Fibroblast of the conjunctiva (primary cell): ENCODE measurements at regions not wholly inside any gene's neighbourhood (a gene's known extent, or its start where the extent isn't known, plus 50 kb on each side); places are given as distances from the start of the nearest gene placed in this dataset.

Experiments used
- DNase-seq: peaks from one replicate; pipeline ENCODE4 v3.0.0-alpha.2; 2010; ENCODE audit warnings: low read depth

GRCh38 chr5:6194261-6194875 is 184.0 kb downstream of the MED10 start:
- no peak for DNase-seq

DNA sequence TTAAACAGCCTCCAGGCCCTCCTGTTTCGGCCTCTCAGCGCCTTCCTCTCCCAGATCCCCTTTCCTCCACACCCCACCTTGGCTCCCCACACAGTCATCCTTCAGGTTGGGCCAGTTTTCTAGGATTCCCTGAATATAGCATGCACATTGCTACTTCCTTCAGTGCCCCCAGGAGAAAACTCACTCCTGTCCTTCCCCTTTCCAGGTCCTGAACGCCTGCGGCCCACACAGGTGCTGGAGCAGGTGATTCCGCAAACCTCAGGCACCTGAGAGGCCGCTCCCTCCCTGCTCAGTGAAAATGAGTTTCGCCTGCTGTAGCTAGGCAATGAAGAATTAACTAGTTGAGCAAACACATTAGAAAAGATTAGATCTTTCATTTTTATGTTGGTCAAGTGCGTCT is 185.0 kb downstream of the MED10 start:
- no peak for DNase-seq

DNA sequence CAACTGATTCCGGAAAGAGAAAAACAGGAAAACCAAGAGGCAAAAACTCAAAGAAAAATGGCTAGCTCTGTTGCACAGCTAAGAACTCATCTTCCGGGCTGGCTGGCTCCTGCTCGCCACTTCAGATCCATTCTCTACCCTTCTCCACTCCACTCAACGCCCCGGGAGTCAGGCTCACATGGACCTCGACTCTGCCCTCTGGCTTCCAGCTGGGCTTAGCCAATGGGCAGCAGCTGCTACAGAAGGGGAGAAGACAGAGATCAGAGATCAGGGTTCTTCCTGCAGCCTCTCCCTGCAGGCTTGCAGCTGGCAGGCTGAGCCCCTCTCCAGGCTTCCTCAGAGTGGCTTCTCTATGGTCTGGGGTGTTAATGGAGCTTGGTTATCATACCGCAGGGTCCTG is 187.5 kb downstream of the MED10 start:
- DNase-seq: no peak

DNA sequence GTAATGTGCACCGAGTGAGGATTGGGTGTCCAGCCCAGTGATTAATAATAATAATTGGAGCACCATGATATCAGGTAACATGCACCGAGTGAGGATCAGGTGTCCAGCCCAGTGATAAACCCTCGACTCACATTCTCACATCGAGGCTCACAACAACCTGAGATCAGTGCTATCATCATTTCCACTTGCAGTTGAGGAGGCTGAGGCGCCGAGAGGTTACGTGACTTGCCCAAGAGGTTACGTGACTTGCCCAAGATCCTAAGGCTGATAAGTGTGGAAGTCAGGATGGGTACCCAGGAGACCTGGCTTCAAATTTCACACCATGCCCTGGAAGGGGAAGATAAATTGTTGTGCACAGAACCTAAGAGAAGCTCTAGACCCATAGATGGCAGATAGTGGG is 189.4 kb downstream of the MED10 start:
- DNase-seq: no peak

DNA sequence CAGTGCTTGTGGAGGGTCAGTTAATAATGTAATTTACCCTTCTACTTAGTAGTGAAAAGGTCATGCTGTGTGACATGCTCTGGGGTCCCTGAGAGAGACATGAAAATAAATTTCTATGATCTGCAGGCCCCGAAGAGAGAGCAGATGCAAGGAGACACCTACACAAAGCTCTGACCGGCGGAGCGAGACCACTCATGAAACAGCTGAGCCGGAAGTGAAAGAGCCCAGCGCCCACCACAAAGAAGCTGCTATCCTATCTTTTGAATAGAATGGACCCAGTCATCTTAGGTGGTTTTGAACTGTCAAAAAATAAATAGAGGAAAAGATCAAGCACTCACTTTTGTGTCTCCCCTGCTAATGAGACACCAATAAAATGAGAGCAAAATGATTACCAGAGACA is 190.0 kb downstream of the MED10 start:
- no peak for DNase-seq

DNA sequence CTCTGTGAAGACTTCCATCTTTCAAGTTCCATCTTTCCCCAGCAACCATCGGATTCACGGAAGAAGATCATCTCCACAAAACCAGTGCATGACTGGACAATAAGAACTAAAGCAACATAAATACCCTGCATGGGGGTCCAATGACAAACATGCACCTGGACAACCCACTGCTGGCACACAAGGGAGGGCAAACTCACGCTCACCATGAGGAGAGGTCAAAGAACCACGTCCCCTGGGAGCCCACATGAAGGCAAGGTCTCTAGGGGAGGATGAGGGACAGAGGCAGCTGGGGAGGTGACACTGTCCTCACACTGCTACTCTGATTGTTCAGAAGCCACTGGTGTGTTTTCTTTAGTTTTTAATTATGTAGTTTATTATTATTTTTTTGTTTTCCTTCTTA is 190.8 kb downstream of the MED10 start:
- DNase-seq: no peak

DNA sequence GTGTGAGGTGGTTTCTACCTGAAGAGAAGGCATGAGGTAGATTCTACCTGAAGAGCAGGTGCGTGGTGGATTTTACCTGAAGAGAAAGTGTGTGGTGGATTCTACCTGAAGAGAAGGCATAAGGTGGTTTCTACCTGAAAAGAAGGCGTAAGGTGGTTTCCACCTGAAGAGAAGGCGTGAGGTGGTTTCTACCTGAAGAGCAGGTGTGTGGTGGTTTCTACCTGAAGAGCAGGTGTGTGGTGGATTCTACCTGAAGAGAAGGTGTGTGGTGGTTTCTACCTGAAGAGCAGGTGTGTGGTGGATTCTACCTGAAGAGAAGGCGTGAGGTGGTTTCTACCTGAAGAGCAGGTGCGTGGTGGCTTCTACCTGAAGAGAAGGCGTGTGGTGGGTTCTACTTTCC is 192.8 kb downstream of the MED10 start:
- no peak for DNase-seq

DNA sequence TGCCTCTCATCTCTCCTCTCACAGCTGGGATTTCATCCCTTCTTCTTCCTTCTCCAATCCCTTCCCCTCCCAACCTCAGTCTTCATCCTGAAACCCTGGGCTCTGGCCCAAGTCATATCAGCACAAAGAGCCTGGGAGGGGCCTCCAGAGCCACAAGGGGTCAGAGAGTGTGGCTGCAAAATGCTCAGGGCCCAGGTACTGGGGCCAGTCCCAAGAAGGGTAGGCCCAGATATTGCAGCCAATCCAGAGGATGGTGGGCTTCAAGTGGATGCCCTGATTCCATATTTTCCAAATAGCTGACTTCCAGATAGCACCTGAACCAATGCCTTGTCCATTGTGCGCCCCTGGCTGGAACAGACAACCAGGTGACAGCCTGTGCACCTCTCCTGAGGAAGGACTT is 193.9 kb downstream of the MED10 start:
- no peak for DNase-seq

GRCh38 chr5:6183391-6184390 is 194.7 kb downstream of the MED10 start:
- DNase-seq: no peak

GRCh38 chr5:6182271-6182815 is 196.0 kb downstream of the MED10 start:
- no peak for DNase-seq

DNA sequence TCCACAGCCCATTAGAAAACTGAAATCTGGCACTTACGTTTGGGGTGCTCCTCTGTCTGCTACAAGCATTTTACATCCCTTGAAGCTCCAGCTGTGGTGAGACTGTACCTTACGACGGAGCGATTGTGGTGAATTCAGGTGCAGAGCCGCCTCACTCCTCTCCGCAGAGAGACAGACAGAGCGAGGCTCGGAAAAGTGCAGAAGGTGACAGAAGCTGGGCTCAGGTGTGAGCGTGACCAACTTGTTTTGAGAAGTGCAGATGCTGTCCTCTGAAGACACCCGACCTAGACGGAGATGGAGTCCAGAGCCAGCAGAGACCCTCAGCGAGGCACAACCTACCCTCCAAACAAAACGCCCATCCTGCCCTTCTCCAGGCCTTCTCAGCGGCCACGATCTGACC is 196.5 kb downstream of the MED10 start:
- DNase-seq: no peak

- no peak for DNase-seq
Observed at GRCh38 chr5:6181147-6181729, 197.1 kb downstream of the MED10 start.

DNA sequence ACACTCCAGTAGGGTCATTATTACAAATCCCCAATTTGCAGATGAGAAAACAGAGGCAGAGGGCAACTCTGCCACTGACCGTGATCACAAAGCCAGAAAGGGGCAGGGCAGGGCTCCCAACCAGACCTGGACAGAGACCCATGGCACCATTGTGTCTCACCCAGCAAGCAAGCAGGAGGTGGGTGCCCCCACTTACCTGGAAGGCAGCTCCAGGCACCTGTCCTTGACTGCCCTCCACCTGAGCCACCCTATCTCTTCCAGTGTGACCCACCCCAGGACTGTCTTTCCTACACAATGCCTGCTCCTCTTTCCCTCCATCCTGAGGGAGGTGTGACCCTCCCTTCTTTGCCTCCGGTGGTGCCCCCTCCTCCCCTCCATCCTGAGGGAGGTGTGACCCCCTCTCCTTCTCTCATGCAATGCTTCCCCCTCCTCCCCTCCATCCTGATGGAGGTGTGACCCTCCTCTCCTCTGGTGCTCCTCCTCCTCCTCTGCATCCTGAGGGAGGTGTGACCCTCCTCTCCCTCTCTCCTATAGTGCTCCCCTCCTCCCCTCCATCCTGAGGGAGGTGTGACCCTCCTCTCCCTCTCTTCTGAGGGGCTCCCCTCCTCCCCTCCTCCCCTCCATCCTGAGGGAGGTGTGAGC is 198.0 kb downstream of the MED10 start:
- DNase-seq: no peak

DNA sequence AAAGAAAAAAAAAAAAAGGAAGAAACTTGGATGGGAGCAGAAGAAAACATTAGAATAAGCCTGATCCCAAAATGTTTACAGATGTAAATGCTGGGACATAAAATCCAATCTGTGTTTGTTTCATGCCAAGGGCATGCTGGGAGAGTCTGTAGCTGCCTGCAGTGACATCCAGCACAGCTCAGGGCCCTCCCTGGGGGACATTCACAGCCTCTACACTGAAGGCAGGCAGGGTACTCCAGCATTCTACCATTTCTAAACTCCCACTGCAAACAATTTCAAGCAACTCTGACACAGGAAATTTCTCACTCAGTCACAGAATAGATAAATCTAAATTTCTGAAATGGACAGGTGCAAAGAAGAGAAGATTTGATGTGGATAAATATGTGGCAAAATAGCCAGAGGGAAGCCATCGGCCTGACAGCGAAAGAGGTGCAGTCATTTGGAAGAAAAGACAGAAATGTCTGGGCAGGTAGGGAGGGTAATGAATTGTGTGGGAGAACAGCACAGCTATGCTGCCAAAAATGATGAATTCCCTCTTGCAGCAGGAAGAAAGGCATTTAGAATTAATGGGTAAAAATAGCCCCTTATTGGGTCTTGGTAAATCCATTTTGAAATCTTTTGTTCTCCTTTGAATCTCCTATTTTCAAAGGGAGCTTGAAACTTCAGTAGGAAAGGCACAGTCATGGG is 199.4 kb downstream of the MED10 start:
- DNase-seq: no peak

- DNase-seq: no peak
Observed at GRCh38 chr5:6177926-6178325, 200.4 kb downstream of the MED10 start.

DNA sequence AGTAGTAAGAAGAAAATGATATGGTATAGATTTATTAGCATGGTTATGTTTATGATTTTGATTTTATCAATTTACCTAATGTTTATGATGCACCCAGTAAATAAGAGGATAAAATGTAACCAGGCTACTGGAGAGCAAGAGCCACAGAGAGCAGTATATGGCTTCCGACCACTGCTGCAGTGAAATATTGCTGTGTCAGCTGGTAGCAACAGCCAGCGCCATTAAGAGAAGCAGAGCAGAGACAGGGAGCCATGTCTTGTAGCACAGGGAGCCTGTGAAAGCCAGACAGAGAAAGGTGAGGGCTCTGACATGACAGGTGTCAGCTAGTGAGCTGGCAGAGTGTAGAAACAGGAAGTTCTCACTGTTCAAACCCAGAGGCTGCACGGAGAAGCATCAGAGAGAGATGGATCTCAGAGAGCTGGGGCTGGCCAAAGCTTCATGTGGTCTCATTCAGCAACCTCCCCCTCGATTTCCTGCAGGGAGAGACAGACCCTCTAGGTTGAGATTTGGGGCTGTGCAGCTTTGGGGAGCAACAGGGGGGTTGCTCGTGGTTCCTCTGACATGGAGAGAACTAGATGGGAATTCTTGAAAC is 202.1 kb downstream of the MED10 start:
- no peak for DNase-seq

DNA sequence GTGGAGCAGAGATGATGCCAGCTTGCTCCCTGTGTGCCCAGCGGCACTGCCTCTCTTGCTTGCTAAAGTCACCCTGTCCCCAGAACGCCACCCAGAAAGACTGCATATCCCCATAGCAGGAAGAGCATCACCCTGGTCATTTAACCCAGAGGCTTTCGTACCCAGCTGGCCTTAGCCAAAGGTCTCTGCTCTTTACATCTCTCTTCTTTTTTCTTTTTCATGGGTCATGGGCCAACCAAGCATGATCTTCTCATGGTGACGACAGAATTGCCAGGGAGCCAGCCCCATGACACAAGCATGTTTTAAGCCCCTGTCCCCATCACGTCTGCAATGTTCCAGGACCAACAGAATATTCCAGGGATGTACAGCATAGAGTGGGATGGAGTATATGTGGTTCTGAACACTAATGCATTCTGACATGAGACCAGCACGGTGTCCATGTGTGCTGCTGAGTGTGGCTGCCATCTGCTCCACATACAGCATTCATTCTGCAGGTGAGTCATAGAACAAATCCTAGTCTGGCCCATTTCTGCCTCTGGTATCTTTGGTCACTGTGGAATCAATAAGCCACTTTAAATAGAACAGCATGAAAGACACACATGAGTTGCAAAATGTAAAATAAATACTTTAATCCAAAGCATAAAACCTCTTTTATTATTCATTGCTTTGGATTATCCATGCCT is 203.0 kb downstream of the MED10 start:
- DNase-seq: no peak

DNA sequence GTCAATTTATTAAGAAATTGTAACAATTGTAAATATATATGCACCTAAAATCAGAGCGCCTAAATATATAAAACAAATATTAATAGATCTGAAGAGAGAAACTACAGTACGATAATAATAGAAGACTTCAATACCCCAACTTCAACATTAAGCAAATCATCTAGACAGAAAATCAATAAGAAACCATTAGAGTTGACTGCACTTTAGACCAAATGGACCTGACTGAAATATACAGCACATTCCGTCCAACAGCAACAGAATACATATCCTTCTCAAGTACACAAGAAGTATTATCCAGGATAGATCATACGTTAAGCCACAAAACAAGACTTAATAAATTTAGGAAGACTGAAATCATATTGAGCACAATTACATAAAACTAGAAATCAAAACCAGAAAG is 208.7 kb downstream of the MED10 start:
- DNase-seq: no peak

GRCh38 chr5:6166698-6167394 is 211.5 kb downstream of the MED10 start:
- no peak for DNase-seq

DNA sequence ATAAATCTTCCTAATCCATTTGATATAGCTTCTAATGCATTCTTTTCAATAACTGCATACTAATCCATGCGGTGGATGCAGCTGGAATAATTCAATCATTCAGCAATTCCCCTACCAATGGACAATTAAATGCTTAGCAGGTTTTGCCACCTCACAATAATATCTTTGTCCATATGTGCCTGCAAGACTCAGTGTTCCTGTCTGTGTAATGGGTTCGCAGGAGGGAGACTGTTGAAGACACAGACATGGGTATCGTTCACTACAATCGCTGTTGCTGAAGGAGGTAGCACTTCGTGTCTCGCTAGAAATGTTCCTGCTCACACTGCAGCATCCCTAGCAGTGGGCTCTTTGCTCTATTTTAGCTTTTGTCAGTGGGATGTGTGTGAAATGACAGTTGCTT is 214.4 kb downstream of the MED10 start:
- no peak for DNase-seq
